ENCODE measurements at regions not wholly inside any gene's neighbourhood (a gene's known extent, or its start where the extent isn't known, plus 50 kb on each side); places are given as distances from the start of the nearest gene placed in this dataset.

GRCh38 chr3:163924600-163924999 lies 1153.7 kb downstream of the SI start:
- TF ChIP-seq, protein P1, sequence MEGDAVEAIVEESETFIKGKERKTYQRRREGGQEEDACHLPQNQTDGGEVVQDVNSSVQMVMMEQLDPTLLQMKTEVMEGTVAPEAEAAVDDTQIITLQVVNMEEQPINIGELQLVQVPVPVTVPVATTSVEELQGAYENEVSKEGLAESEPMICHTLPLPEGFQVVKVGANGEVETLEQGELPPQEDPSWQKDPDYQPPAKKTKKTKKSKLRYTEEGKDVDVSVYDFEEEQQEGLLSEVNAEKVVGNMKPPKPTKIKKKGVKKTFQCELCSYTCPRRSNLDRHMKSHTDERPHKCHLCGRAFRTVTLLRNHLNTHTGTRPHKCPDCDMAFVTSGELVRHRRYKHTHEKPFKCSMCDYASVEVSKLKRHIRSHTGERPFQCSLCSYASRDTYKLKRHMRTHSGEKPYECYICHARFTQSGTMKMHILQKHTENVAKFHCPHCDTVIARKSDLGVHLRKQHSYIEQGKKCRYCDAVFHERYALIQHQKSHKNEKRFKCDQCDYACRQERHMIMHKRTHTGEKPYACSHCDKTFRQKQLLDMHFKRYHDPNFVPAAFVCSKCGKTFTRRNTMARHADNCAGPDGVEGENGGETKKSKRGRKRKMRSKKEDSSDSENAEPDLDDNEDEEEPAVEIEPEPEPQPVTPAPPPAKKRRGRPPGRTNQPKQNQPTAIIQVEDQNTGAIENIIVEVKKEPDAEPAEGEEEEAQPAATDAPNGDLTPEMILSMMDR (IDR thresholded peaks at IDR 0.05): no peak
- TF ChIP-seq ZFX (IDR thresholded peaks at IDR 0.05; ENCODE audit: borderline replicate concordance): no peak
